ENCODE measurements at regions not wholly inside any gene's neighbourhood (a gene's known extent, or its start where the extent isn't known, plus 50 kb on each side); places are given as distances from the start of the nearest gene placed in this dataset.

- TF ChIP-seq ARNT (IDR thresholded peaks at IDR 0.05): no peak
- TF ChIP-seq ZNF384 (IDR thresholded peaks at IDR 0.05): no peak
- no peak for TF ChIP-seq FOXK2 (IDR thresholded peaks at IDR 0.05)
- no peak for TF ChIP-seq SP1 (IDR thresholded peaks at IDR 0.05)
- no peak for TF ChIP-seq SUZ12 (IDR thresholded peaks at IDR 0.05)
- TF ChIP-seq FOXM1 (IDR thresholded peaks at IDR 0.05; ENCODE audit: borderline replicate concordance): no peak
- TF ChIP-seq FOXA1 (IDR thresholded peaks at IDR 0.05): no peak
- TF ChIP-seq HDGF (IDR thresholded peaks at IDR 0.05; ENCODE audit: borderline replicate concordance): no peak
- no peak for TF ChIP-seq BHLHE40 (IDR thresholded peaks at IDR 0.05; ENCODE audit: borderline replicate concordance)
- no peak for TF ChIP-seq ELF4 (IDR thresholded peaks at IDR 0.05)
- no peak for TF ChIP-seq NFRKB (IDR thresholded peaks at IDR 0.05)
Observed at GRCh38 chr5:136563489-136563888, 198.1 kb upstream of the TRPC7 start.
